ENCODE measurements at regions not wholly inside any gene's neighbourhood (a gene's known extent, or its start where the extent isn't known, plus 50 kb on each side); places are given as distances from the start of the nearest gene placed in this dataset.

DNA sequence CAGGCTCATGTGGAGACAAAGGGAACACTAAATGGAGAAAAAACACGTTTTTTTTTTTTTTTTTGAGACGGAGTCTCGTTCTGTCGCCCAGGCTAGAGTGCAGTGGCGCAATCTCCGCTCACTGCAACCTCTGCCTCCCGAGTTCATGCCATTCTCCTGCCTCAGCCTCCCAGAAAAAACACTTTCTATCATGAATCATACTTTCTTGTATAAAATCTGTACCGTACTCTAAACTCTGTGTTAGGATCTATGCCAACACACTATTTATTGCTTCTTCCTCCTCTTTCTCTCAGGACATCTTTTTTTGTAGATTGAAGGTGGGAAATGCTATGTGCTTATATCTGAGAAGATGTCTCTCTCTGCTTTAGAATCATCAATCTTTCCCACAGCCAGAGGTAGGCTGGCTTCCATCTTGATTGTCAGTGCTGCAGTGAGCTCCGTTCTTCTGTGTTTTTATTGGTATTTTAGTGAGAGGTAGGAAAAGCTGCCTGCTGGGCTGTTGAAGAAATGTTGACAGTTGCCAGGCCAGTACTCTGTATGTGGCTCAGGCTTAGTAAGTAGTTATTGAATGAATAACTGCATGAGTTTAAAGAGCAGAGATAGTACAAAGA is 101.1 kb downstream of the GPR85 start (continued):
- TF ChIP-seq POU5F1 (IDR thresholded peaks at IDR 0.05; ENCODE audit: low read depth, low read length) (no peak), CBX8 (IDR thresholded peaks at IDR 0.05; ENCODE audit: borderline replicate concordance, low read depth, low read length) (no peak), ATF3 (IDR thresholded peaks at IDR 0.05; ENCODE audit: insufficient read depth, low read depth, low read length) (no peak), RBBP5 (IDR thresholded peaks at IDR 0.05; ENCODE audit: borderline replicate concordance, low read depth, low read length) (no peak)
